H1 (cell line): ENCODE measurements at regions not wholly inside any gene's neighbourhood (a gene's known extent, or its start where the extent isn't known, plus 50 kb on each side); places are given as distances from the start of the nearest gene placed in this dataset.

Experiments used
- CTCF ChIA-PET: fragments of 300-600 bp; sonication (Branson Sonifier 250); formaldehyde crosslinking; loops from one replicate; lab custom pipeline; 2021; ENCODE audit not compliant: partially characterized antibody; lab: Charles Lee
- POLR2A ChIA-PET: fragments of 300-600 bp; sonication (Branson Sonifier 250); formaldehyde crosslinking; loops from one replicate; lab custom pipeline; 2021; ENCODE audit warnings: inconsistent platforms; ENCODE audit not compliant: partially characterized antibody; lab: Charles Lee
- DNase-seq, 2 experiments: peaks; one replicate each; pipeline versions ENCODE4 v3.0.0 to v3.0.0-alpha.2; 2010 to 2022; ENCODE audit warnings: low spot score in 2 of 2, low read depth in 1 of 2, mixed read lengths in 1 of 2
- FAIRE-seq: peaks from 2 replicates; lab custom pipeline; 2011; peaks lifted over from hg19 to GRCh38; lab: Jason Lieb, UNC
- H2AFZ ChIP-seq: 2 replicates; pipeline ENCODE4 v1.8.1; 2012; ENCODE audit warnings: low read length, inconsistent platforms
- H2AK5ac ChIP-seq: 2 replicates; pipeline ENCODE4 v1.6.1; 2013; ENCODE audit warnings: low read depth, low read length
- H2BK120ac ChIP-seq: replicated peaks from 2 replicates; pipeline ENCODE3; 2013; ENCODE audit warnings: low read depth, low read length, inconsistent platforms
- H2BK12ac ChIP-seq: 2 replicates; pipeline ENCODE4 v1.6.1; 2013; ENCODE audit warnings: low read depth, low read length
- H2BK15ac ChIP-seq: 2 replicates; pipeline ENCODE4 v1.6.1; 2013; ENCODE audit warnings: low read length
- H2BK20ac ChIP-seq: 2 replicates; pipeline ENCODE4 v1.6.1; 2013; ENCODE audit warnings: low read length
- H2BK5ac ChIP-seq: 2 replicates; pipeline ENCODE4 v1.6.1; 2013; ENCODE audit warnings: low read depth, low read length
- H3K14ac ChIP-seq: 2 replicates; pipeline ENCODE4 v1.6.1; 2013; ENCODE audit warnings: inconsistent platforms; ENCODE audit not compliant: insufficient read length
- H3K18ac ChIP-seq: 2 replicates; pipeline ENCODE4 v1.6.1; 2013; ENCODE audit warnings: low read length; ENCODE audit errors: extremely low read depth
- H3K23ac ChIP-seq: 2 replicates; pipeline ENCODE4 v1.6.1; 2013; ENCODE audit warnings: inconsistent platforms; ENCODE audit not compliant: insufficient read length
- H3K23me2 ChIP-seq: 2 replicates; pipeline ENCODE4 v1.6.1; 2013; ENCODE audit warnings: low read depth, low read length
- H3K27ac ChIP-seq: 2 replicates; pipeline ENCODE4 v1.6.1; 2011; ENCODE audit warnings: low read depth, low read length, inconsistent platforms
- H3K27me3 ChIP-seq, 4 experiments: replicated peaks in 1 of 4; 1 replicate in 1 of 4; 2 replicates in 3 of 4; pipeline versions ENCODE4 v1.6.1 to v1.8.1; 2011 to 2013; ENCODE audit warnings: low read length in 3 of 4, mild to moderate bottlenecking in 3 of 4, inconsistent platforms in 2 of 4, mixed read lengths in 2 of 4, moderate library complexity in 1 of 4; ENCODE audit not compliant: control insufficient read depth in 3 of 4, insufficient read depth in 3 of 4; ENCODE audit errors: extremely low read depth in 1 of 4
- H3K36me3 ChIP-seq, 4 experiments: 2 replicates each; pipeline versions ENCODE4 v1.6.1 to v1.8.1; 2011 to 2013; ENCODE audit warnings: mild to moderate bottlenecking in 4 of 4, low read length in 3 of 4, moderate library complexity in 2 of 4, control low read depth in 1 of 4, inconsistent platforms in 1 of 4; ENCODE audit not compliant: insufficient read depth in 4 of 4, control insufficient read depth in 2 of 4
- H3K4ac ChIP-seq: replicated peaks from 2 replicates; pipeline ENCODE3; 2013; ENCODE audit warnings: low read length, low read depth, mixed read lengths, inconsistent platforms; ENCODE audit not compliant: insufficient read length
- H3K4me1 ChIP-seq, 4 experiments: replicated peaks in 1 of 4; 1 replicate in 1 of 4; 2 replicates in 3 of 4; pipeline versions ENCODE4 v1.6.1 to v1.8.1; 2011 to 2013; ENCODE audit warnings: low read length in 3 of 4, inconsistent platforms in 2 of 4, mixed read lengths in 1 of 4; ENCODE audit not compliant: insufficient read depth in 4 of 4, control insufficient read depth in 3 of 4
- H3K4me2 ChIP-seq, 2 experiments: 2 replicates each; pipeline versions ENCODE4 v1.6.1 to v1.8.1; 2011 to 2013; ENCODE audit warnings: low read depth in 2 of 2, low read length in 2 of 2, control low read depth in 1 of 2, inconsistent platforms in 1 of 2, mild to moderate bottlenecking in 1 of 2; ENCODE audit not compliant: insufficient read depth in 1 of 2
- H3K4me3 ChIP-seq, 4 experiments: fragments of 200-600, 300-600 bp in 1 of 4; sonication (generic), shearing (Covaris generic), sonication (Bioruptor Twin) in 1 of 4; 2 replicates each; pipeline versions ENCODE4 v1.5.1 to v1.8.1; 2011 to 2016; ENCODE audit warnings: low read length in 4 of 4, low read depth in 3 of 4, control low read depth in 2 of 4, inconsistent platforms in 2 of 4, mild to moderate bottlenecking in 2 of 4, mixed read lengths in 1 of 4, moderate library complexity in 1 of 4; ENCODE audit not compliant: insufficient read depth in 2 of 4; ENCODE audit errors: extremely low read depth in 1 of 4
- H3K56ac ChIP-seq: replicated peaks from 2 replicates; pipeline ENCODE3; 2013; ENCODE audit warnings: low read depth, mild to moderate bottlenecking, mixed read lengths, low read length, inconsistent platforms; ENCODE audit not compliant: insufficient read length
- H3K79me1 ChIP-seq: 2 replicates; pipeline ENCODE4 v1.6.1; 2013; ENCODE audit warnings: low read depth, low read length, control low read depth
- H3K79me2 ChIP-seq, 2 experiments: 2 replicates each; pipeline versions ENCODE4 v1.6.1 to v1.8.1; 2012 to 2013; ENCODE audit warnings: low read length in 2 of 2, mild to moderate bottlenecking in 2 of 2, inconsistent platforms in 1 of 2; ENCODE audit not compliant: insufficient read depth in 2 of 2, control insufficient read depth in 1 of 2
- H3K9ac ChIP-seq, 4 experiments: replicated peaks in 1 of 4; 1 replicate in 1 of 4; 2 replicates in 3 of 4; pipeline versions ENCODE4 v1.6.1 to v1.8.1; 2011 to 2013; ENCODE audit warnings: low read depth in 3 of 4, low read length in 3 of 4, control low read depth in 2 of 4, mild to moderate bottlenecking in 2 of 4, moderate library complexity in 2 of 4, inconsistent platforms in 1 of 4; ENCODE audit errors: extremely low read depth in 1 of 4
- H3K9me3 ChIP-seq, 2 experiments: 2 replicates each; pipeline versions ENCODE4 v1.6.1 to v1.8.1; 2012 to 2013; ENCODE audit warnings: mild to moderate bottlenecking in 2 of 2, moderate library complexity in 2 of 2, control low read depth in 1 of 2, inconsistent platforms in 1 of 2, low read depth in 1 of 2, low read length in 1 of 2, mixed read lengths in 1 of 2; ENCODE audit not compliant: insufficient read depth in 2 of 2
- H4K20me1 ChIP-seq, 2 experiments: replicated peaks in 1 of 2; 2 replicates each; pipeline versions ENCODE3 to v1.8.1; 2011 to 2013; ENCODE audit warnings: inconsistent platforms in 2 of 2, low read length in 2 of 2, mild to moderate bottlenecking in 1 of 2; ENCODE audit not compliant: insufficient read depth in 2 of 2, control insufficient read depth in 1 of 2
- H4K5ac ChIP-seq: 2 replicates; pipeline ENCODE4 v1.6.1; 2013; ENCODE audit warnings: low read length, low read depth, mixed read lengths, inconsistent platforms; ENCODE audit not compliant: insufficient read length
- H4K8ac ChIP-seq: 2 replicates; pipeline ENCODE4 v1.8.0; 2013; ENCODE audit warnings: mild to moderate bottlenecking, moderate library complexity, low read length, inconsistent platforms; ENCODE audit not compliant: insufficient read depth; ENCODE audit errors: extremely low read depth
- H4K91ac ChIP-seq: replicated peaks from 2 replicates; pipeline ENCODE3; 2013; ENCODE audit warnings: low read length, mixed read lengths, inconsistent platforms; ENCODE audit not compliant: insufficient read length
- BCL11A ChIP-seq, 2 experiments: IDR thresholded peaks; one replicate each; pipeline ENCODE4 v1.6.1; 2011; ENCODE audit warnings: low read depth in 2 of 2, low read length in 2 of 2, mild to moderate bottlenecking in 2 of 2
- CTCF ChIP-seq, 3 experiments: IDR thresholded peaks; 1 replicate in 2 of 3; 2 replicates in 1 of 3; pipeline versions ENCODE4 v1.5.1 to v1.6.1; 2011; ENCODE audit warnings: low read length in 3 of 3, mild to moderate bottlenecking in 3 of 3, inconsistent platforms in 2 of 3, low read depth in 1 of 3, moderate library complexity in 1 of 3; ENCODE audit not compliant: insufficient read depth in 1 of 3; ENCODE audit errors: control extremely low read depth in 1 of 3
- E2F6 ChIP-seq: IDR thresholded peaks from 2 replicates; pipeline ENCODE4 v1.6.1; 2012; ENCODE audit warnings: inconsistent platforms
- EGR1 ChIP-seq: IDR thresholded peaks from 2 replicates; pipeline ENCODE4 v1.6.1; 2011; ENCODE audit warnings: low read depth, low read length, borderline replicate concordance
- GTF2F1 ChIP-seq: IDR thresholded peaks from 2 replicates; pipeline ENCODE4 v1.6.1; 2012; ENCODE audit warnings: low read depth, low read length, improper control_type of control experiment, borderline replicate concordance
- POU5F1 ChIP-seq: IDR thresholded peaks from 2 replicates; pipeline ENCODE4 v1.6.1; 2011; ENCODE audit warnings: low read depth, mild to moderate bottlenecking, low read length, moderate library complexity
- RNF2 ChIP-seq: fragments of 200-900, 300-1000 bp; sonication (generic); IDR thresholded peaks from 2 replicates; pipeline ENCODE4 v1.7.1; 2016; ENCODE audit warnings: borderline replicate concordance, low read depth, mild to moderate bottlenecking, antibody characterized with exemption, low read length; ENCODE audit not compliant: poor library complexity, severe bottlenecking; ENCODE audit errors: missing control alignments
- SIX5 ChIP-seq: IDR thresholded peaks from 2 replicates; pipeline ENCODE4 v1.6.1; 2011; ENCODE audit warnings: mild to moderate bottlenecking, low read depth, low read length
- TAF1 ChIP-seq: IDR thresholded peaks from 2 replicates; pipeline ENCODE4 v1.6.1; 2011; ENCODE audit warnings: mild to moderate bottlenecking, low read depth, low read length
- YY1 ChIP-seq: IDR thresholded peaks from 2 replicates; pipeline ENCODE4 v1.6.1; 2011; ENCODE audit warnings: low read depth, mild to moderate bottlenecking, low read length
- WGBS, 2 experiments: shearing (Covaris generic) in 1 of 2; methylation state at CpG; one replicate each; pipeline versions ENCODE4 v1.1.6 to v1.1.7; 2013 to 2015; ENCODE audit warnings: low lambda C conversion rate in 2 of 2, mixed read lengths in 2 of 2, inconsistent platforms in 1 of 2, low coverage in 1 of 2, missing lambda C conversion rate in 1 of 2; ENCODE audit not compliant: insufficient replicate concordance in 2 of 2, insufficient coverage in 1 of 2, insufficient read length in 1 of 2; ENCODE audit errors: extremely low coverage in 1 of 2, missing lambda C conversion rate in 1 of 2; 5-methylcytosine and 5-hydroxymethylcytosine counted together

- Histone ChIP-seq H2BK120ac (no peak overlapping the region), H2BK20ac (no peak overlapping the region), H2BK12ac (no peak overlapping the region), H2AK5ac (no peak overlapping the region), H3K4me3 (peak overlapping the region; percentile 54 to 80 (median 76)), H2AFZ (peak overlapping the region; percentile 38), H4K5ac (no peak overlapping the region), H4K91ac (no peak overlapping the region), H4K8ac (no peak overlapping the region), H3K9me3 (peaks cover 10 to 15% of the 10 kb centered on the region in 2 experiments; a peak in 3 of 4 replicates), H3K4me2 (peak overlapping the region; percentile 52 to 89), H3K36me3 (no peaks in the 10 kb centered on the region), H3K18ac (no peak overlapping the region), H3K23ac (no peak overlapping the region), H2BK5ac (no peak overlapping the region), H3K23me2 (no peaks in the 10 kb centered on the region; the same call in none of the 2 replicates), H3K9ac (0 out of 7 replicates have a peak overlapping the region, but pooled peaks of 1 of the 4 experiments have one; percentile 61), H3K4me1 (no peaks in the 10 kb centered on the region), H3K27me3 (peaks cover 0 to 7% (median 1%) of the 10 kb centered on the region in 4 experiments; a peak in 4 of 7 replicates), H3K56ac (no peak overlapping the region), H4K20me1 (no peaks in the 10 kb centered on the region), H3K79me1 (no peaks in the 10 kb centered on the region), H3K79me2 (no peaks in the 10 kb centered on the region), H3K4ac (no peak overlapping the region), H3K14ac (no peak overlapping the region), H3K27ac (no peak overlapping the region), H2BK15ac (no peak overlapping the region)
- ChIA-PET POLR2A (interaction anchor here (0.6 to 1.9 kb wide), 3 partner anchors 35 to 181 kb away, joined by 3 to 6 read pairs (median 3); no protein-coding TSS in a partner anchor), CTCF (interaction anchor here (0.7 to 2.5 kb wide), 5 partner anchors 10 to 182 kb away, joined by 3 to 10 read pairs (median 3); no protein-coding TSS in a partner anchor)
- FAIRE-seq = no peak
- 83% methylated on average over 8 of the region's 8 CpGs; no CpG with 5 or more reads in 1 of the 2 experiments for WGBS, 2 experiments
- DNase-seq = no peak
- TF ChIP-seq EGR1 (no peak), RNF2 (no peak), YY1 (no peak), POU5F1 (no peak), TAF1 (no peak), GTF2F1 (no peak), E2F6 (no peak), SIX5 (no peak), CTCF (IDR thresholded peaks at IDR 0.05; ENCODE audit: control extremely low read depth in 1 of 3, insufficient read depth in 1 of 3, low read depth in 1 of 3, low read length in 3 of 3) (no peak), BCL11A (IDR thresholded peaks at IDR 0.05; ENCODE audit: low read depth in 2 of 2, low read length in 2 of 2) (no peak)
These were observed 52.9 kb upstream of the PTPDC1 start for GRCh38 chr9:94031380-94031779.
